Endothelial cell of umbilical vein (primary cell): ENCODE measurements at regions not wholly inside any gene's neighbourhood (a gene's known extent, or its start where the extent isn't known, plus 50 kb on each side); places are given as distances from the start of the nearest gene placed in this dataset.

Experiments used
- BruUV-seq: library from RNA; stranded (reverse); fragments of 400-500 nt; replicated peaks from 2 replicates; lab custom pipeline; 2021; lab: Mats Ljungman, UMichigan
- CTCF ChIA-PET: fragments of 300-600, 350-600 bp; sonication (Branson Sonifier 250); formaldehyde crosslinking; loops from one replicate; lab custom pipeline; 2021; ENCODE audit warnings: antibody characterized with exemption, inconsistent platforms; lab: Charles Lee
- POLR2A ChIA-PET: fragments of 300-600, 350-600 bp; sonication (Branson Sonifier 250); formaldehyde crosslinking; loops from one replicate; lab custom pipeline; 2021; ENCODE audit warnings: antibody characterized with exemption, inconsistent platforms; lab: Charles Lee
- DNase-seq: peaks from one replicate; pipeline ENCODE4 v3.0.0-alpha.2; 2011; ENCODE audit warnings: low read depth, low spot score
- FAIRE-seq: peaks from 2 replicates; lab custom pipeline; 2011; peaks lifted over from hg19 to GRCh38; lab: Jason Lieb, UNC
- H2AFZ ChIP-seq: 2 replicates; pipeline ENCODE4 v1.6.0; 2012; ENCODE audit warnings: low read depth, low read length, control low read depth, inconsistent platforms
- H3K27ac ChIP-seq: 2 replicates; pipeline ENCODE4 v1.5.1; 2011; ENCODE audit warnings: low read depth, mild to moderate bottlenecking, control low read depth, low read length, moderate library complexity; ENCODE audit not compliant: insufficient read depth
- H3K27me3 ChIP-seq, 2 experiments: 2 replicates each; pipeline versions ENCODE4 v1.6.0 to v1.6.1; 2011; ENCODE audit warnings: low read length in 2 of 2, mixed read lengths in 1 of 2; ENCODE audit not compliant: control insufficient read depth in 2 of 2, insufficient read depth in 2 of 2
- H3K36me3 ChIP-seq, 2 experiments: 2 replicates in 1 of 2; 3 replicates in 1 of 2; pipeline ENCODE4 v1.5.1; 2011; ENCODE audit warnings: low read length in 2 of 2, mild to moderate bottlenecking in 1 of 2, moderate library complexity in 1 of 2; ENCODE audit not compliant: control insufficient read depth in 2 of 2, insufficient read depth in 2 of 2; ENCODE audit errors: extremely low read depth in 1 of 2
- H3K4me1 ChIP-seq: 3 replicates; pipeline ENCODE4 v1.5.1; 2011; ENCODE audit warnings: mild to moderate bottlenecking, low read length; ENCODE audit not compliant: control insufficient read depth, insufficient read depth; ENCODE audit errors: extremely low read depth
- H3K4me2 ChIP-seq: 2 replicates; pipeline ENCODE4 v1.6.1; 2011; ENCODE audit warnings: low read length, control low read depth, mixed read lengths; ENCODE audit not compliant: insufficient read depth
- H3K4me3 ChIP-seq, 3 experiments: fragments of 200-600 bp in 1 of 3; sonication (generic), shearing (Covaris generic) in 1 of 3; replicated peaks in 1 of 3; 2 replicates each; pipeline ENCODE4 v1.5.1; 2011 to 2016; ENCODE audit warnings: control low read depth in 3 of 3, low read length in 3 of 3, mild to moderate bottlenecking in 2 of 3, inconsistent platforms in 1 of 3, low read depth in 1 of 3, moderate library complexity in 1 of 3; ENCODE audit not compliant: insufficient read depth in 1 of 3
- H3K79me2 ChIP-seq: 2 replicates; pipeline ENCODE4 v1.6.0; 2012; ENCODE audit warnings: low read length, inconsistent platforms; ENCODE audit not compliant: control insufficient read depth, insufficient read depth
- H3K9ac ChIP-seq: replicated peaks from 2 replicates; pipeline ENCODE3; 2011; ENCODE audit warnings: low read length, control low read depth; ENCODE audit not compliant: insufficient read depth; ENCODE audit errors: extremely low read depth
- H3K9me1 ChIP-seq: replicated peaks from 3 replicates; pipeline ENCODE4 v1.6.0; 2011; ENCODE audit warnings: mild to moderate bottlenecking, low read length; ENCODE audit not compliant: control insufficient read depth, insufficient read depth; ENCODE audit errors: extremely low read depth
- H3K9me3 ChIP-seq: replicated peaks from 2 replicates; pipeline ENCODE4 v1.5.1; 2012; ENCODE audit warnings: low read length, inconsistent platforms; ENCODE audit not compliant: control insufficient read depth, insufficient read depth
- H4K20me1 ChIP-seq: replicated peaks from 2 replicates; pipeline ENCODE3; 2011; ENCODE audit warnings: mild to moderate bottlenecking, low read length; ENCODE audit not compliant: control insufficient read depth, insufficient read depth; ENCODE audit errors: extremely low read depth
- EZH2 ChIP-seq: IDR thresholded peaks from 2 replicates; pipeline ENCODE4 v1.6.1; 2012; ENCODE audit warnings: borderline replicate concordance, low read depth, mild to moderate bottlenecking, moderate library complexity, low read length, inconsistent platforms; ENCODE audit not compliant: severe bottlenecking
- GATA2 ChIP-seq: IDR thresholded peaks from 2 replicates; pipeline ENCODE4 v1.7.0; 2011; ENCODE audit warnings: low read depth, mild to moderate bottlenecking, moderate library complexity, mixed read lengths, low read length; ENCODE audit not compliant: insufficient read length, insufficient read depth
- MYC ChIP-seq: IDR thresholded peaks from one replicate; pipeline ENCODE4 v1.6.1; 2011; ENCODE audit warnings: mild to moderate bottlenecking, low read depth, low read length
- POLR2A ChIP-seq: IDR thresholded peaks from 2 replicates; pipeline ENCODE4 v1.6.1; 2012; ENCODE audit warnings: low read depth, mild to moderate bottlenecking, control low read depth, low read length
- dilution Hi-C: fragments of 300-500 bp; cut with MboI; formaldehyde crosslinking; loops from one replicate; pipeline ENCODE4 v1.15.0; 2019; ENCODE audit warnings: low sequenced_read_pairs; ENCODE audit not compliant: extremely low pct_ligation_motif_present
- intact Hi-C: fragments of 100-400 bp; cut with micrococcal nuclease; formaldehyde crosslinking; loops from one replicate; pipeline ENCODE4 v1.10.0; 2022
- TF ChIP-seq, protein P1 (sequence below): IDR thresholded peaks from 2 replicates; pipeline ENCODE4 v1.6.1; 2011; ENCODE audit not compliant: insufficient read depth, insufficient read length

DNA sequence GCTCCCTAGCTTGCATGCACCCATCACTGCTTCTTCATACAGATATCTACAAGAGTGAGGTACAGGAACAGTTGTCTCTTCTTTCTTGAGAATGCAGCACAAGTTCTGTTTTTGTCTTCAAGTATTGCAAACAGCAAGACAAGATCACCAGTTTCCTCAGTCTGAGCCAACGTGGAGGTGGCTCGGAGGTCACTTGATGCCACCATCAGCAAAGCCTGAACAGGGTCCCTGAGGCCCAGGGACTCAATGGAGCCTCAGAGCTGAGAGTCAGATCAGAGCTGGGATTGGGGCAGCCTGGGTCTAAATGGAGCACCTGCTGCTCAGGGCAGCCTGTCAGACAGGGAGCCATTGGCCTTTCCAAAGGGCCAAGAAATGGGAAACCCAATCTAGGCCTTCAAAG, 290.7 kb upstream of the ID2 start:
- Histone ChIP-seq H3K4me2 (no peak overlapping the region), H4K20me1 (no peaks in the 10 kb centered on the region), H2AFZ (no peak overlapping the region), H3K36me3 (no peaks in the 10 kb centered on the region), H3K27me3 (no peaks in the 10 kb centered on the region), H3K9me3 (no peaks in the 10 kb centered on the region), H3K27ac (no peak overlapping the region), H3K4me1 (no peaks in the 10 kb centered on the region), H3K79me2 (no peaks in the 10 kb centered on the region), H3K4me3 (no peak overlapping the region), H3K9ac (no peak overlapping the region), H3K9me1 (no peaks in the 10 kb centered on the region)
- FAIRE-seq (no peak), DNase-seq (no peak)
- dilution Hi-C loops, result no loop called here
- CTCF ChIA-PET, result no interaction called here
- BruUV-seq, result no TSS peak
- POLR2A ChIA-PET, result no interaction called here
- intact Hi-C loops, result no loop called here
- TF ChIP-seq, protein P1, sequence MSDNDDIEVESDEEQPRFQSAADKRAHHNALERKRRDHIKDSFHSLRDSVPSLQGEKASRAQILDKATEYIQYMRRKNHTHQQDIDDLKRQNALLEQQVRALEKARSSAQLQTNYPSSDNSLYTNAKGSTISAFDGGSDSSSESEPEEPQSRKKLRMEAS, result no peak
- TF ChIP-seq POLR2A, result no peak
- no peak for TF ChIP-seq EZH2

GRCh38 chr2:8391584-8391983, 290.3 kb upstream of the ID2 start:
- Histone ChIP-seq H2AFZ (no peak overlapping the region), H4K20me1 (no peaks in the 10 kb centered on the region), H3K4me1 (no peaks in the 10 kb centered on the region), H3K4me3 (no peak overlapping the region), H3K36me3 (no peaks in the 10 kb centered on the region), H3K4me2 (no peak overlapping the region), H3K9me1 (no peaks in the 10 kb centered on the region), H3K9me3 (no peaks in the 10 kb centered on the region), H3K79me2 (no peaks in the 10 kb centered on the region), H3K27ac (no peak overlapping the region), H3K27me3 (no peaks in the 10 kb centered on the region), H3K9ac (no peak overlapping the region)
- FAIRE-seq (no peak), DNase-seq (no peak)
- POLR2A ChIA-PET, result no interaction called here
- intact Hi-C loops, result no loop called here
- dilution Hi-C loops, result no loop called here
- TF ChIP-seq MYC (no peak), EZH2 (no peak), GATA2 (no peak), POLR2A (no peak)
- CTCF ChIA-PET, result no interaction called here
- no TSS peak for BruUV-seq
